ENCODE measurements at regions not wholly inside any gene's neighbourhood (a gene's known extent, or its start where the extent isn't known, plus 50 kb on each side); places are given as distances from the start of the nearest gene placed in this dataset.

GRCh38 chr4:62429297-62429696 lies 1229.2 kb downstream of the ADGRL3 start:
- DNase-seq: no peak

GRCh38 chr4:62415256-62415655 lies 1215.1 kb downstream of the ADGRL3 start:
- no peak for DNase-seq

GRCh38 chr4:62414563-62414962 lies 1214.4 kb downstream of the ADGRL3 start:
- DNase-seq: no peak

- DNase-seq: no peak
Measured at GRCh38 chr4:62410371-62411003, 1210.4 kb downstream of the ADGRL3 start.

GRCh38 chr4:62408454-62408853 lies 1208.3 kb downstream of the ADGRL3 start:
- DNase-seq: no peak

- no peak for DNase-seq
Measured at GRCh38 chr4:62407534-62407933, 1207.4 kb downstream of the ADGRL3 start.

GRCh38 chr4:62402088-62402806 lies 1202.1 kb downstream of the ADGRL3 start:
- DNase-seq: no peak

GRCh38 chr4:62399242-62399641 lies 1199.1 kb downstream of the ADGRL3 start:
- DNase-seq: no peak

GRCh38 chr4:62398318-62398717 lies 1198.2 kb downstream of the ADGRL3 start:
- no peak for DNase-seq

GRCh38 chr4:62394766-62395165 lies 1194.6 kb downstream of the ADGRL3 start:
- no peak for DNase-seq

- no peak for DNase-seq
Measured at GRCh38 chr4:62387808-62388207, 1187.7 kb downstream of the ADGRL3 start.

- no peak for DNase-seq
Measured at GRCh38 chr4:62377700-62378099, 1177.6 kb downstream of the ADGRL3 start.

GRCh38 chr4:62377245-62377644 lies 1177.1 kb downstream of the ADGRL3 start:
- no peak for DNase-seq

GRCh38 chr4:62366939-62367338 lies 1166.8 kb downstream of the ADGRL3 start:
- DNase-seq: no peak

- no peak for DNase-seq
Measured at GRCh38 chr4:62360156-62360545, 1160.0 kb downstream of the ADGRL3 start.

- DNase-seq: no peak
Measured at GRCh38 chr4:62359441-62360155, 1159.5 kb downstream of the ADGRL3 start.

- no peak for DNase-seq
Measured at GRCh38 chr4:62344915-62345314, 1144.8 kb downstream of the ADGRL3 start.

- no peak for DNase-seq
Measured at GRCh38 chr4:62344474-62344873, 1144.3 kb downstream of the ADGRL3 start.

GRCh38 chr4:62342346-62342745 lies 1142.2 kb downstream of the ADGRL3 start:
- DNase-seq: no peak

GRCh38 chr4:62328526-62328925 lies 1128.4 kb downstream of the ADGRL3 start:
- peak; percentile 0 for DNase-seq

- DNase-seq: no peak
Measured at GRCh38 chr4:62327612-62328297, 1127.6 kb downstream of the ADGRL3 start.

- DNase-seq: no peak
Measured at GRCh38 chr4:62324215-62324614, 1124.1 kb downstream of the ADGRL3 start.

GRCh38 chr4:62320612-62321011 lies 1120.5 kb downstream of the ADGRL3 start:
- no peak for DNase-seq

Measured in fibroblast of skin of scalp (primary cell).